ENCODE measurements at regions not wholly inside any gene's neighbourhood (a gene's known extent, or its start where the extent isn't known, plus 50 kb on each side); places are given as distances from the start of the nearest gene placed in this dataset.

DNA sequence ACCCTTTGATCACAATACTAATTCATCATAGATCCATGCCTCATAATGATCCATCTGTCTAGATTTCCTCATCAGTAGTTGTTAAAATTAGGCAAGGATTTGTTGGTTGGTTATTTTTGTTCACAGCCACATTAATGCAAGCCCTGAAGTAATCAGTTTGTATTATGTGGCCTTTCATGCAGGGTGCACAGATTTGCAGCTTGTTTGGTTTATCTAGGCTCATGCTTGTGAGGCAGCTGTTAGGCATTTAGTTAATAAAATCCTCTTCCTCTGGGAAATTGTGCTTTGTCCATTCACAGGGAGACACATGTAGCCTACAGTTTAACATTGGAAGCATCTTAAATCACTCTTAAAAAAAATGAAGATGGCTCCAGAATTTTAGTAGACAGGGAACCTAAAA, 162.8 kb upstream of the ZNF385D start:
- Histone ChIP-seq H3K27ac (ENCODE audit: low read length) (no peak overlapping the region), H3K79me2 (ENCODE audit: low read length) (no peaks in the 10 kb centered on the region), H3K9me2 (replicated peaks; ENCODE audit: low read length) (no peaks in the 10 kb centered on the region), H3K4me2 (ENCODE audit: low read length) (no peak overlapping the region), H2AFZ (ENCODE audit: low read length) (no peak overlapping the region), H3K9ac (ENCODE audit: low read length) (no peak overlapping the region), H4K20me1 (ENCODE audit: low read length) (no peaks in the 10 kb centered on the region), H3K4me3 (ENCODE audit: low read length) (no peak overlapping the region), H3K4me1 (ENCODE audit: insufficient read depth, low read length) (no peaks in the 10 kb centered on the region), H3K9me3 (ENCODE audit: low read length) (no peaks in the 10 kb centered on the region), H3F3A (ENCODE audit: low read length, unreplicated experiment) (no peaks in the 10 kb centered on the region), H3K36me3 (ENCODE audit: low read depth, low read length) (no peaks in the 10 kb centered on the region), H3K27me3 (ENCODE audit: low read length) (no peaks in the 10 kb centered on the region)
- POLR2A ChIA-PET (ENCODE audit: unreplicated experiment): no interaction called here
- CTCF ChIA-PET: no interaction called here
- intact Hi-C loops (cut with micrococcal nuclease): loop anchor here (5.0 kb wide), 1 partner anchor 204 kb away; no protein-coding TSS in a partner anchor
- no peak for DNase-seq
- TF ChIP-seq EZH2 (IDR thresholded peaks at IDR 0.05; ENCODE audit: low read length, unreplicated experiment): no peak
- TF ChIP-seq, protein P1, sequence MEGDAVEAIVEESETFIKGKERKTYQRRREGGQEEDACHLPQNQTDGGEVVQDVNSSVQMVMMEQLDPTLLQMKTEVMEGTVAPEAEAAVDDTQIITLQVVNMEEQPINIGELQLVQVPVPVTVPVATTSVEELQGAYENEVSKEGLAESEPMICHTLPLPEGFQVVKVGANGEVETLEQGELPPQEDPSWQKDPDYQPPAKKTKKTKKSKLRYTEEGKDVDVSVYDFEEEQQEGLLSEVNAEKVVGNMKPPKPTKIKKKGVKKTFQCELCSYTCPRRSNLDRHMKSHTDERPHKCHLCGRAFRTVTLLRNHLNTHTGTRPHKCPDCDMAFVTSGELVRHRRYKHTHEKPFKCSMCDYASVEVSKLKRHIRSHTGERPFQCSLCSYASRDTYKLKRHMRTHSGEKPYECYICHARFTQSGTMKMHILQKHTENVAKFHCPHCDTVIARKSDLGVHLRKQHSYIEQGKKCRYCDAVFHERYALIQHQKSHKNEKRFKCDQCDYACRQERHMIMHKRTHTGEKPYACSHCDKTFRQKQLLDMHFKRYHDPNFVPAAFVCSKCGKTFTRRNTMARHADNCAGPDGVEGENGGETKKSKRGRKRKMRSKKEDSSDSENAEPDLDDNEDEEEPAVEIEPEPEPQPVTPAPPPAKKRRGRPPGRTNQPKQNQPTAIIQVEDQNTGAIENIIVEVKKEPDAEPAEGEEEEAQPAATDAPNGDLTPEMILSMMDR (conservative IDR thresholded peaks at IDR 0.05; ENCODE audit: low read depth, low read length): no peak
- no peak for TF ChIP-seq EZH2phosphoT487 (IDR thresholded peaks at IDR 0.05; ENCODE audit: borderline replicate concordance, low read length)
- no peak for ATAC-seq
- no TSS peak for BruUV-seq (replicated peaks)

DNA sequence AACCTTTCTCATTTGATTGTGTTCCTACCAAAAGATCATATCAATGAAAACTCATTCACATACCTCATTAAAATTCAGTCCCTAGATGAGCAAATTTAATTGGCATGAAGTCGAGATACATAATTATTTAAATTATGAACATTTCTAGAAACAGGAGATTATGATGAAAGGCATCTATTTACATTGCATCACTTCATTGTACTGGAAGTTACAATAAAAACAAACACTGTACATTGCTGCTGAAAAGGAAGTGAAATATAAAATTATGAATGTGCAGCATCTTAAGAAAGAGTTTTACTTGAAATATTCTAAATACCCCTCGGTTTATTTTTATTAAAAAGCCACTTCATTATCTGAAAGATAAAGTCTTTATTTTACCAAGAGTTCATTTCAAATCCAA, 163.4 kb upstream of the ZNF385D start:
- intact Hi-C loops (cut with micrococcal nuclease): loop anchor here (5.0 kb wide), 1 partner anchor 203 kb away; no protein-coding TSS in a partner anchor
- no TSS peak for BruUV-seq (replicated peaks)

DNA sequence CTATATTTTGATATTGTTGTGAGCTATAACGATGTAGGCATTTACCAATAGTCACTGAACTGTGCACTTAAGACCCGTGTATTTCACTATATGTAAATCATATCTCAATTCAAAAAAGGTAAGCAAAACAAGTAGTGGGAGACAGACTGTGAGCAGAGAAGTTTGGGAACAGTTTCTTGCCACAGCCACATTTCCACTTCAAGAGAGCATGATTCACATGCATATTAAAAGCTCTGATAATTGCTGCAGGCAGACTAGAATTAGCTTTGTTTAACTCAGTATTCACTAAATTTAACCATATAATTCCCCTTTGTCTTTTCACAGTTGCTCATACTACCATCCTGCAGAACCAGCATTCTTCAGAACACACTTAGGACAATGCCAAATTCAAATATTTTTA, 168.4 kb upstream of the ZNF385D start:
- H3K9me2 ChIP-seq (replicated peaks; ENCODE audit: low read length): no peaks in the 10 kb centered on the region
- POLR2A ChIA-PET (ENCODE audit: unreplicated experiment): no interaction called here
- H3K79me2 ChIP-seq (ENCODE audit: low read length): no peaks in the 10 kb centered on the region
- no peak for TF ChIP-seq EZH2 (IDR thresholded peaks at IDR 0.05; ENCODE audit: low read length, unreplicated experiment)
- TF ChIP-seq, protein P1 (conservative IDR thresholded peaks at IDR 0.05; ENCODE audit: low read depth, low read length): no peak
- TF ChIP-seq EZH2phosphoT487 (IDR thresholded peaks at IDR 0.05; ENCODE audit: borderline replicate concordance, low read length): no peak
- ATAC-seq (no peak), DNase-seq (no peak)
- intact Hi-C loops (cut with micrococcal nuclease): no loop called here
- H3K9ac ChIP-seq (ENCODE audit: low read length): no peak overlapping the region
- H4K20me1 ChIP-seq (ENCODE audit: low read length): no peaks in the 10 kb centered on the region
- H3F3A ChIP-seq (ENCODE audit: low read length, unreplicated experiment): no peaks in the 10 kb centered on the region
- H3K27ac ChIP-seq (ENCODE audit: low read length): no peak overlapping the region
- H3K36me3 ChIP-seq (ENCODE audit: low read depth, low read length): no peaks in the 10 kb centered on the region
- H3K4me1 ChIP-seq (ENCODE audit: insufficient read depth, low read length): no peaks in the 10 kb centered on the region
- no TSS peak for BruUV-seq (replicated peaks)
- H3K4me2 ChIP-seq (ENCODE audit: low read length): no peak overlapping the region
- no peak overlapping the region for H3K4me3 ChIP-seq (ENCODE audit: low read length)
- H2AFZ ChIP-seq (ENCODE audit: low read length): no peak overlapping the region
- H3K27me3 ChIP-seq (ENCODE audit: low read length): no peaks in the 10 kb centered on the region
- CTCF ChIA-PET: no interaction called here
- H3K9me3 ChIP-seq (ENCODE audit: low read length): no peaks in the 10 kb centered on the region

More for the DNA sequence above, 163.4 kb upstream of the ZNF385D start:
- Histone ChIP-seq H3K4me3 (ENCODE audit: low read length) (no peak overlapping the region), H3K9me2 (replicated peaks; ENCODE audit: low read length) (no peaks in the 10 kb centered on the region), H3K4me2 (ENCODE audit: low read length) (no peak overlapping the region), H3K4me1 (ENCODE audit: insufficient read depth, low read length) (no peaks in the 10 kb centered on the region), H3F3A (ENCODE audit: low read length, unreplicated experiment) (no peaks in the 10 kb centered on the region), H3K27me3 (ENCODE audit: low read length) (no peaks in the 10 kb centered on the region), H3K9ac (ENCODE audit: low read length) (no peak overlapping the region), H3K27ac (ENCODE audit: low read length) (no peak overlapping the region), H3K79me2 (ENCODE audit: low read length) (no peaks in the 10 kb centered on the region), H4K20me1 (ENCODE audit: low read length) (no peaks in the 10 kb centered on the region), H3K36me3 (ENCODE audit: low read depth, low read length) (no peaks in the 10 kb centered on the region), H2AFZ (ENCODE audit: low read length) (no peak overlapping the region), H3K9me3 (ENCODE audit: low read length) (no peaks in the 10 kb centered on the region)
- TF ChIP-seq, protein P1 (conservative IDR thresholded peaks at IDR 0.05; ENCODE audit: low read depth, low read length): no peak
- TF ChIP-seq EZH2phosphoT487 (IDR thresholded peaks at IDR 0.05; ENCODE audit: borderline replicate concordance, low read length) (no peak), EZH2 (IDR thresholded peaks at IDR 0.05; ENCODE audit: low read length, unreplicated experiment) (no peak)
- POLR2A ChIA-PET (ENCODE audit: unreplicated experiment): interaction anchor here (0.6 kb wide), 1 partner anchor 719 kb away, joined by 4 read pairs; no protein-coding TSS in a partner anchor
- CTCF ChIA-PET: no interaction called here
- DNase-seq: no peak
- no peak for ATAC-seq
